ENCODE measurements at regions not wholly inside any gene's neighbourhood (a gene's known extent, or its start where the extent isn't known, plus 50 kb on each side); places are given as distances from the start of the nearest gene placed in this dataset.

- TF ChIP-seq CTCF (IDR thresholded peaks at IDR 0.05; ENCODE audit: low read length) (no peak), EZH2 (IDR thresholded peaks at IDR 0.05; ENCODE audit: borderline replicate concordance, low read length) (no peak)
- H3K79me2 ChIP-seq (ENCODE audit: insufficient read depth, low read length): no peaks in the 10 kb centered on the region
Measured at GRCh38 chr16:72626623-72627022, 421.3 kb downstream of the ZFHX3 start.

GRCh38 chr16:72621651-72622050 lies 426.3 kb downstream of the ZFHX3 start:
- no peaks in the 10 kb centered on the region for H4K20me1 ChIP-seq (ENCODE audit: insufficient read depth, low read length)
- TF ChIP-seq CTCF (IDR thresholded peaks at IDR 0.05; ENCODE audit: low read length) (no peak), EZH2 (IDR thresholded peaks at IDR 0.05; ENCODE audit: borderline replicate concordance, low read length) (no peak)
- no peak overlapping the region for H3K9ac ChIP-seq (ENCODE audit: low read length)
- H3K9me2 ChIP-seq (ENCODE audit: low read depth, low read length): no peaks in the 10 kb centered on the region
- no peaks in the 10 kb centered on the region for H3K36me3 ChIP-seq (ENCODE audit: insufficient read depth, low read length)
- no peaks in the 10 kb centered on the region for H3K27me3 ChIP-seq (ENCODE audit: insufficient read depth, low read length)
- no peak overlapping the region for H2AFZ ChIP-seq (ENCODE audit: low read length)
- no peaks in the 10 kb centered on the region for H3F3A ChIP-seq (ENCODE audit: insufficient read depth, low read length)
- H3K4me3 ChIP-seq (ENCODE audit: low read depth, low read length, poor library complexity, severe bottlenecking): no peak overlapping the region
- no peaks in the 10 kb centered on the region for H3K4me1 ChIP-seq (ENCODE audit: insufficient read depth, low read length, severe bottlenecking)
- H3K27ac ChIP-seq (ENCODE audit: low read depth, low read length, poor library complexity, severe bottlenecking): no peak overlapping the region
- H3K9me3 ChIP-seq (ENCODE audit: low read length): no peaks in the 10 kb centered on the region
- H3K79me2 ChIP-seq (ENCODE audit: insufficient read depth, low read length): no peaks in the 10 kb centered on the region
- H3K4me2 ChIP-seq (ENCODE audit: low read length): no peak overlapping the region

More at GRCh38 chr16:72626623-72627022, 421.3 kb downstream of the ZFHX3 start:
- Histone ChIP-seq H3K9me3 (ENCODE audit: low read length) (no peaks in the 10 kb centered on the region), H3K36me3 (ENCODE audit: insufficient read depth, low read length) (no peaks in the 10 kb centered on the region), H3K9me2 (ENCODE audit: low read depth, low read length) (no peaks in the 10 kb centered on the region), H4K20me1 (ENCODE audit: insufficient read depth, low read length) (no peaks in the 10 kb centered on the region), H3K4me3 (ENCODE audit: low read depth, low read length, poor library complexity, severe bottlenecking) (no peak overlapping the region), H3K9ac (ENCODE audit: low read length) (no peak overlapping the region), H3K4me2 (ENCODE audit: low read length) (no peak overlapping the region), H2AFZ (ENCODE audit: low read length) (no peak overlapping the region), H3K4me1 (ENCODE audit: insufficient read depth, low read length, severe bottlenecking) (no peaks in the 10 kb centered on the region), H3K27ac (ENCODE audit: low read depth, low read length, poor library complexity, severe bottlenecking) (no peak overlapping the region), H3F3A (ENCODE audit: insufficient read depth, low read length) (no peaks in the 10 kb centered on the region), H3K27me3 (ENCODE audit: insufficient read depth, low read length) (no peaks in the 10 kb centered on the region)

- Histone ChIP-seq H4K20me1 (ENCODE audit: insufficient read depth, low read length) (no peaks in the 10 kb centered on the region), H3K36me3 (ENCODE audit: insufficient read depth, low read length) (no peaks in the 10 kb centered on the region; the same call in 1 of the 2 replicates), H3K27me3 (ENCODE audit: insufficient read depth, low read length) (no peaks in the 10 kb centered on the region), H3K4me1 (ENCODE audit: insufficient read depth, low read length, severe bottlenecking) (no peaks in the 10 kb centered on the region), H3K27ac (ENCODE audit: low read depth, low read length, poor library complexity, severe bottlenecking) (no peak overlapping the region), H3F3A (ENCODE audit: insufficient read depth, low read length) (no peaks in the 10 kb centered on the region), H3K79me2 (ENCODE audit: insufficient read depth, low read length) (no peaks in the 10 kb centered on the region), H3K9me3 (ENCODE audit: low read length) (no peaks in the 10 kb centered on the region), H3K9me2 (ENCODE audit: low read depth, low read length) (no peaks in the 10 kb centered on the region), H3K4me3 (ENCODE audit: low read depth, low read length, poor library complexity, severe bottlenecking) (no peak overlapping the region), H3K9ac (ENCODE audit: low read length) (no peak overlapping the region), H2AFZ (ENCODE audit: low read length) (no peak overlapping the region), H3K4me2 (ENCODE audit: low read length) (no peak overlapping the region)
- TF ChIP-seq EZH2 (IDR thresholded peaks at IDR 0.05; ENCODE audit: borderline replicate concordance, low read length) (no peak), CTCF (IDR thresholded peaks at IDR 0.05; ENCODE audit: low read length) (no peak)
Measured at GRCh38 chr16:72620853-72621252, 427.1 kb downstream of the ZFHX3 start.

Data from OCI-LY1 (cell line).